Keratinocyte (primary cell): ENCODE measurements at regions not wholly inside any gene's neighbourhood (a gene's known extent, or its start where the extent isn't known, plus 50 kb on each side); places are given as distances from the start of the nearest gene placed in this dataset.

Source experiments
- DNase-seq: peaks from one replicate; pipeline ENCODE4 v3.0.0-alpha.2; 2011; ENCODE audit warnings: low read depth, missing footprints, low spot score
- FAIRE-seq: peaks from 2 replicates; lab custom pipeline; 2011; peaks lifted over from hg19 to GRCh38; lab: Jason Lieb, UNC
- H2AFZ ChIP-seq: 2 replicates; pipeline ENCODE4 v1.6.0; 2012; ENCODE audit warnings: low read length, control low read depth, inconsistent platforms; ENCODE audit not compliant: control insufficient read depth
- H3K27ac ChIP-seq: 2 replicates; pipeline ENCODE4 v1.5.1; 2011; ENCODE audit warnings: low read length; ENCODE audit not compliant: control insufficient read depth, insufficient read depth
- H3K27me3 ChIP-seq: 3 replicates; pipeline ENCODE4 v1.6.0; 2011; ENCODE audit warnings: low read length; ENCODE audit not compliant: control insufficient read depth, insufficient read depth; ENCODE audit errors: extremely low read depth
- H3K36me3 ChIP-seq, 2 experiments: 2 replicates in 1 of 2; 3 replicates in 1 of 2; pipeline ENCODE4 v1.5.1; 2011; ENCODE audit warnings: low read length in 2 of 2, mild to moderate bottlenecking in 1 of 2; ENCODE audit not compliant: control insufficient read depth in 2 of 2, insufficient read depth in 2 of 2; ENCODE audit errors: extremely low read depth in 1 of 2
- H3K4me1 ChIP-seq: 3 replicates; pipeline ENCODE4 v1.5.1; 2011; ENCODE audit warnings: low read length; ENCODE audit not compliant: control insufficient read depth, insufficient read depth; ENCODE audit errors: extremely low read depth
- H3K4me2 ChIP-seq: 3 replicates; pipeline ENCODE4 v1.6.0; 2011; ENCODE audit warnings: low read depth, low read length; ENCODE audit not compliant: control insufficient read depth, insufficient read depth; ENCODE audit errors: extremely low read depth
- H3K4me3 ChIP-seq, 3 experiments: fragments of 200-600 bp in 1 of 3; sonication (generic) in 1 of 3; 2 replicates in 2 of 3; 3 replicates in 1 of 3; pipeline ENCODE4 v1.5.1; 2011 to 2016; ENCODE audit warnings: low read length in 3 of 3, mild to moderate bottlenecking in 3 of 3, control low read depth in 2 of 3, inconsistent platforms in 1 of 3, low read depth in 1 of 3, mixed read lengths in 1 of 3, mixed run types in 1 of 3, moderate library complexity in 1 of 3; ENCODE audit not compliant: control insufficient read depth in 2 of 3, insufficient read depth in 2 of 3; ENCODE audit errors: extremely low read depth in 1 of 3
- H3K79me2 ChIP-seq: 2 replicates; pipeline ENCODE4 v1.6.0; 2012; ENCODE audit warnings: low read length; ENCODE audit not compliant: control insufficient read depth, insufficient read depth
- H3K9ac ChIP-seq: 3 replicates; pipeline ENCODE4 v1.6.0; 2011; ENCODE audit warnings: low read length; ENCODE audit not compliant: control insufficient read depth, insufficient read depth; ENCODE audit errors: extremely low read depth
- H3K9me1 ChIP-seq: 3 replicates; pipeline ENCODE4 v1.6.0; 2011; ENCODE audit warnings: low read length; ENCODE audit not compliant: control insufficient read depth, insufficient read depth; ENCODE audit errors: extremely low read depth
- H3K9me3 ChIP-seq: 2 replicates; pipeline ENCODE4 v1.5.1; 2012; ENCODE audit warnings: low read depth, low read length; ENCODE audit not compliant: control insufficient read depth
- H4K20me1 ChIP-seq: 3 replicates; pipeline ENCODE4 v1.6.0; 2011; ENCODE audit warnings: low read length; ENCODE audit not compliant: control insufficient read depth, insufficient read depth; ENCODE audit errors: extremely low read depth
- CTCF ChIP-seq, 3 experiments: IDR thresholded peaks in 1 of 3; conservative IDR thresholded peaks in 1 of 3; optimal IDR thresholded peaks in 1 of 3; 2 replicates in 2 of 3; 3 replicates in 1 of 3; pipeline versions ENCODE3 to v1.5.1; 2011; ENCODE audit warnings: low read length in 3 of 3, mild to moderate bottlenecking in 3 of 3, moderate library complexity in 2 of 3, control low read depth in 1 of 3, inconsistent platforms in 1 of 3; ENCODE audit not compliant: insufficient read depth in 2 of 3; ENCODE audit errors: extremely low read depth in 1 of 3
- EZH2 ChIP-seq: IDR thresholded peaks from one replicate; pipeline ENCODE4 v1.6.1; 2012; ENCODE audit warnings: inconsistent platforms, mild to moderate bottlenecking, low read length, moderate library complexity
- dilution Hi-C: fragments of 300-500 bp; cut with MboI; formaldehyde crosslinking; loops from one replicate; pipeline ENCODE4 v1.7.0; 2020; ENCODE audit warnings: low sequenced_read_pairs; ENCODE audit not compliant: extremely low pct_ligation_motif_present

- FAIRE-seq (no peak), DNase-seq (no peak)
- dilution Hi-C loops, result no loop called here
- Histone ChIP-seq H3K27ac (no peak overlapping the region), H3K4me3 (no peak overlapping the region), H3K79me2 (no peaks in the 10 kb centered on the region), H3K4me2 (no peak overlapping the region), H4K20me1 (no peaks in the 10 kb centered on the region), H3K4me1 (no peaks in the 10 kb centered on the region), H3K9me3 (peaks cover 3% of the 10 kb centered on the region), H3K27me3 (no peaks in the 10 kb centered on the region), H2AFZ (no peak overlapping the region), H3K9ac (no peak overlapping the region), H3K36me3 (no peaks in the 10 kb centered on the region), H3K9me1 (no peaks in the 10 kb centered on the region)
- TF ChIP-seq EZH2 (no peak), CTCF (optimal IDR thresholded peaks at IDR 0.05 in 1 of 3, IDR thresholded peaks at IDR 0.05 in 1 of 3, conservative IDR thresholded peaks at IDR 0.05 in 1 of 3; ENCODE audit: extremely low read depth in 1 of 3, insufficient read depth in 2 of 3, low read length in 3 of 3) (no peak)
Measured at GRCh38 chr16:48932216-48932855, 322.4 kb upstream of the N4BP1 start.

- H3K4me1 ChIP-seq, result no peaks in the 10 kb centered on the region
- FAIRE-seq, result no peak
- H3K36me3 ChIP-seq, result no peaks in the 10 kb centered on the region
- peaks cover 5% of the 10 kb centered on the region for H3K9me3 ChIP-seq
- no peak for DNase-seq
- H3K4me2 ChIP-seq, result no peak overlapping the region
- no peak overlapping the region for H3K27ac ChIP-seq
- no peaks in the 10 kb centered on the region for H3K79me2 ChIP-seq
- no peaks in the 10 kb centered on the region for H3K9me1 ChIP-seq
- no peak for TF ChIP-seq EZH2
- no peak for TF ChIP-seq CTCF (optimal IDR thresholded peaks at IDR 0.05 in 1 of 3, IDR thresholded peaks at IDR 0.05 in 1 of 3, conservative IDR thresholded peaks at IDR 0.05 in 1 of 3; ENCODE audit: extremely low read depth in 1 of 3, insufficient read depth in 2 of 3, low read length in 3 of 3)
- H4K20me1 ChIP-seq, result no peaks in the 10 kb centered on the region
- no peak overlapping the region for H2AFZ ChIP-seq
- no peak overlapping the region for H3K4me3 ChIP-seq
- no peaks in the 10 kb centered on the region for H3K27me3 ChIP-seq
- no peak overlapping the region for H3K9ac ChIP-seq
- dilution Hi-C loops, result no loop called here
Measured at GRCh38 chr16:48930951-48931553, 321.1 kb upstream of the N4BP1 start.
